H9 (cell line): ENCODE measurements at regions not wholly inside any gene's neighbourhood (a gene's known extent, or its start where the extent isn't known, plus 50 kb on each side); places are given as distances from the start of the nearest gene placed in this dataset.

ENCODE experiments used
- DNase-seq: peaks from one replicate; pipeline ENCODE4 v3.0.0-alpha.2; 2017
- H2AFZ ChIP-seq: one replicate; pipeline ENCODE4 v1.6.1; 2013; ENCODE audit warnings: mild to moderate bottlenecking, low read length, control low read depth, moderate library complexity
- H2AK5ac ChIP-seq: 2 replicates; pipeline ENCODE4 v1.6.1; 2013; ENCODE audit warnings: low read length, control low read depth, mixed read lengths; ENCODE audit not compliant: insufficient read length
- H2BK120ac ChIP-seq: one replicate; pipeline ENCODE4 v1.6.1; 2013; ENCODE audit warnings: low read depth, mild to moderate bottlenecking, low read length, control low read depth, inconsistent platforms; ENCODE audit not compliant: poor library complexity, severe bottlenecking
- H2BK12ac ChIP-seq: 2 replicates; pipeline ENCODE4 v1.6.1; 2013; ENCODE audit warnings: low read length, control low read depth, mixed read lengths, low read depth; ENCODE audit not compliant: insufficient read length
- H2BK15ac ChIP-seq: 2 replicates; pipeline ENCODE4 v1.6.1; 2013; ENCODE audit warnings: low read depth, low read length, control low read depth
- H2BK20ac ChIP-seq: one replicate; pipeline ENCODE4 v1.6.1; 2013; ENCODE audit warnings: low read depth, mild to moderate bottlenecking, low read length, control low read depth, inconsistent platforms; ENCODE audit not compliant: poor library complexity, severe bottlenecking
- H2BK5ac ChIP-seq: 2 replicates; pipeline ENCODE4 v1.6.1; 2013; ENCODE audit warnings: low read length, control low read depth, mixed read lengths; ENCODE audit not compliant: insufficient read length
- H3K14ac ChIP-seq: 2 replicates; pipeline ENCODE4 v1.6.1; 2013; ENCODE audit warnings: low read length, control low read depth; ENCODE audit not compliant: insufficient read depth
- H3K18ac ChIP-seq: 2 replicates; pipeline ENCODE4 v1.6.1; 2013; ENCODE audit warnings: low read depth, mild to moderate bottlenecking, mixed read lengths, low read length, control low read depth; ENCODE audit not compliant: insufficient read length
- H3K23ac ChIP-seq: 2 replicates; pipeline ENCODE4 v1.6.1; 2013; ENCODE audit warnings: low read length, control low read depth, mixed read lengths, low read depth; ENCODE audit not compliant: insufficient read length
- H3K23me2 ChIP-seq: 2 replicates; pipeline ENCODE4 v1.6.1; 2013; ENCODE audit warnings: low read depth, mild to moderate bottlenecking, mixed read lengths, low read length, control low read depth; ENCODE audit not compliant: insufficient read length, poor library complexity, severe bottlenecking
- H3K27ac ChIP-seq: 2 replicates; pipeline ENCODE4 v1.5.1; 2013; ENCODE audit warnings: low read length, control low read depth, mixed read lengths, low read depth; ENCODE audit not compliant: insufficient read length
- H3K27me3 ChIP-seq: 2 replicates; pipeline ENCODE4 v1.6.1; 2013; ENCODE audit warnings: low read length, control low read depth, inconsistent platforms; ENCODE audit not compliant: insufficient read depth
- H3K4ac ChIP-seq: 2 replicates; pipeline ENCODE4 v1.6.1; 2013; ENCODE audit warnings: low read depth, mild to moderate bottlenecking, control low read depth, inconsistent platforms, low read length, moderate library complexity
- H3K4me1 ChIP-seq: 2 replicates; pipeline ENCODE4 v1.6.1; 2013; ENCODE audit warnings: low read length, control low read depth, inconsistent platforms; ENCODE audit not compliant: insufficient read depth
- H3K4me2 ChIP-seq: 2 replicates; pipeline ENCODE4 v1.6.1; 2013; ENCODE audit warnings: low read length, control low read depth, mixed read lengths; ENCODE audit not compliant: insufficient read length, insufficient read depth
- H3K56ac ChIP-seq: 2 replicates; pipeline ENCODE4 v1.6.1; 2013; ENCODE audit warnings: low read depth, mild to moderate bottlenecking, mixed read lengths, low read length, control low read depth; ENCODE audit not compliant: insufficient read length
- H3K79me1 ChIP-seq: 2 replicates; pipeline ENCODE4 v1.6.1; 2013; ENCODE audit warnings: low read depth, mild to moderate bottlenecking, moderate library complexity, low read length, control low read depth, inconsistent platforms; ENCODE audit not compliant: insufficient read depth, poor library complexity, severe bottlenecking
- H3K79me2 ChIP-seq: 2 replicates; pipeline ENCODE4 v1.6.1; 2013; ENCODE audit warnings: low read length, control low read depth, inconsistent platforms; ENCODE audit not compliant: insufficient read depth
- H3K9ac ChIP-seq: 2 replicates; pipeline ENCODE4 v1.6.1; 2013; ENCODE audit warnings: low read length, control low read depth, mixed read lengths; ENCODE audit not compliant: insufficient read length; ENCODE audit errors: extremely low read depth
- H3K9me3 ChIP-seq: one replicate; pipeline ENCODE4 v1.6.1; 2013; ENCODE audit warnings: low read depth, low read length, inconsistent platforms; ENCODE audit not compliant: control insufficient read depth
- H3T11ph ChIP-seq: one replicate; pipeline ENCODE4 v1.6.1; 2013; ENCODE audit warnings: mild to moderate bottlenecking, low read length, control low read depth, inconsistent platforms
- H4K20me1 ChIP-seq: one replicate; pipeline ENCODE4 v1.6.1; 2013; ENCODE audit not compliant: control insufficient read depth, insufficient read length, insufficient read depth
- H4K5ac ChIP-seq: 2 replicates; pipeline ENCODE4 v1.6.1; 2013; ENCODE audit warnings: low read depth, mild to moderate bottlenecking, mixed read lengths, low read length, control low read depth; ENCODE audit not compliant: insufficient read length
- H4K8ac ChIP-seq: replicated peaks from 2 replicates; pipeline ENCODE4 v1.6.1; 2013; ENCODE audit warnings: low read length, control low read depth, mixed read lengths, low read depth; ENCODE audit not compliant: insufficient read length
- H4K91ac ChIP-seq: 2 replicates; pipeline ENCODE4 v1.6.1; 2013; ENCODE audit warnings: low read depth, mild to moderate bottlenecking, moderate library complexity, mixed read lengths, low read length, control low read depth; ENCODE audit not compliant: insufficient read length
- H3K27ac Mint-ChIP-seq, 3 experiments: 2 replicates in 2 of 3; 3 replicates in 1 of 3; pipeline ENCODE4 v1.8.0; 2020 to 2021; ENCODE audit warnings: mixed read lengths in 3 of 3, mild to moderate bottlenecking in 1 of 3, moderate library complexity in 1 of 3
- H3K27me3 Mint-ChIP-seq: 2 replicates; pipeline ENCODE4 v1.8.0; 2021; ENCODE audit warnings: low read depth, mild to moderate bottlenecking, moderate library complexity, mixed read lengths
- H3K36me3 Mint-ChIP-seq, 3 experiments: 2 replicates in 2 of 3; 3 replicates in 1 of 3; pipeline ENCODE4 v1.8.0; 2020 to 2021; ENCODE audit warnings: low read depth in 3 of 3, mixed read lengths in 3 of 3; ENCODE audit not compliant: insufficient read depth in 1 of 3
- H3K4me1 Mint-ChIP-seq, 2 experiments: 2 replicates each; pipeline ENCODE4 v1.8.0; 2020; ENCODE audit warnings: mixed read lengths in 2 of 2
- H3K4me3 Mint-ChIP-seq, 2 experiments: 2 replicates in 1 of 2; 3 replicates in 1 of 2; pipeline ENCODE4 v1.8.0; 2020 to 2021; ENCODE audit warnings: mild to moderate bottlenecking in 2 of 2, mixed read lengths in 2 of 2, moderate library complexity in 1 of 2
- H3K9me3 Mint-ChIP-seq, 2 experiments: 2 replicates in 1 of 2; 3 replicates in 1 of 2; pipeline ENCODE4 v1.8.0; 2020; ENCODE audit warnings: mild to moderate bottlenecking in 2 of 2, mixed read lengths in 2 of 2, moderate library complexity in 1 of 2
- CTCF ChIP-seq: fragments of 200-600 bp; sonication (generic); conservative IDR thresholded peaks from 3 replicates; pipeline ENCODE4 v1.8.0; 2021; ENCODE audit warnings: antibody characterized with exemption, mild to moderate bottlenecking
- WGBS: extraction: QIAGEN DNeasy Blood & Tissue Kit; methylation state at CpG from one replicate; pipeline ENCODE4 v1.1.7; 2013; ENCODE audit warnings: missing lambda C conversion rate, low lambda C conversion rate, mixed read lengths; ENCODE audit not compliant: insufficient read length; ENCODE audit errors: extremely low coverage; 5-methylcytosine and 5-hydroxymethylcytosine counted together

GRCh38 chr12:92541731-92542130 is 161.1 kb upstream of the PLEKHG7 start:
- Histone ChIP-seq H3K56ac (no peak overlapping the region), H3K18ac (no peak overlapping the region), H2BK15ac (no peak overlapping the region), H3K4me1 (no peaks in the 10 kb centered on the region; the same call in 1 of the 2 replicates), H2BK5ac (no peak overlapping the region), H4K20me1 (no peaks in the 10 kb centered on the region), H3K23me2 (no peaks in the 10 kb centered on the region), H3K9ac (no peak overlapping the region), H3K23ac (no peak overlapping the region), H3K14ac (no peak overlapping the region), H2BK120ac (no peak overlapping the region), H3K79me1 (no peaks in the 10 kb centered on the region), H2BK20ac (no peak overlapping the region), H4K8ac (no peak overlapping the region), H3K79me2 (no peaks in the 10 kb centered on the region), H2AFZ (no peak overlapping the region), H3K27me3 (no peaks in the 10 kb centered on the region), H3T11ph (no peak overlapping the region), H3K27ac (no peak overlapping the region), H4K91ac (no peak overlapping the region), H2AK5ac (no peak overlapping the region), H2BK12ac (no peak overlapping the region), H3K4ac (no peak overlapping the region), H3K4me2 (no peak overlapping the region), H4K5ac (no peak overlapping the region), H3K9me3 (no peaks in the 10 kb centered on the region)
- no CpG with 5 or more reads among the region's 2 CpGs for WGBS
- H3K27ac Mint-ChIP-seq: no peak overlapping the region
- no peaks in the 10 kb centered on the region; a peak in 1 of 7 replicates for H3K36me3 Mint-ChIP-seq
- no peaks in the 10 kb centered on the region for H3K9me3 Mint-ChIP-seq
- no peaks in the 10 kb centered on the region; the same call in 1 of the 2 replicates for H3K27me3 Mint-ChIP-seq
- peaks cover 20 to 24% of the 10 kb centered on the region in 2 experiments for H3K4me1 Mint-ChIP-seq
- TF ChIP-seq CTCF: no peak
- no peak for DNase-seq
- H3K4me3 Mint-ChIP-seq: no peak overlapping the region
